ENCODE measurements at regions not wholly inside any gene's neighbourhood (a gene's known extent, or its start where the extent isn't known, plus 50 kb on each side); places are given as distances from the start of the nearest gene placed in this dataset.

DNA sequence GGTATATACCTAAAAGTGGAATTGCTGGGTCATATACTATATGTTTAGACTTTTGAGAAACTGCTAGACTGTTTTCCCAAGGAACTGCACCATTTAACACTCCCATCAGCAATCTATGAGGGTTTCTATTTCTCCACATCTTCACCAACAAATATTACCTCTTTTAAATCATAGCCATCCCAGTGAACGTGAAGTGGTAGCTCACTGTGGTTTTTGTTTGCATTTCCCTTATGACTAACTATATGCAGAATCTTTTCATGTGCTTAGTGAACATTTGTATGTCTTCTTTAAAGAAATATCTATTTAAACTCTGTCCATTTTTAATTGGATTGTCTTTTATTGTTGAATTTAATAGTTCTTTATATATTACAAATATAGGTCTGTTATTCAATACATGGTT lies 115.8 kb upstream of the SEC61G start:
- Histone ChIP-seq H4K20me1 (ENCODE audit: low read depth, low read length) (no peaks in the 10 kb centered on the region; the same call in 1 of the 2 replicates), H3K4me3 (ENCODE audit: insufficient read depth, low read length, poor library complexity, severe bottlenecking) (no peak overlapping the region), H3F3A (ENCODE audit: insufficient read depth) (no peaks in the 10 kb centered on the region), H3K27ac (ENCODE audit: low read depth, low read length) (no peak overlapping the region), H3K4me2 (ENCODE audit: low read depth, low read length, poor library complexity, severe bottlenecking) (no peak overlapping the region), H3K9me3 (ENCODE audit: insufficient read depth, low read length) (no peaks in the 10 kb centered on the region), H3K27me3 (ENCODE audit: low read length) (no peaks in the 10 kb centered on the region), H3K9ac (ENCODE audit: low read length) (no peak overlapping the region), H2AFZ (ENCODE audit: low read depth, low read length, severe bottlenecking) (no peak overlapping the region), H3K9me2 (replicated peaks; ENCODE audit: insufficient read depth, low read length) (no peaks in the 10 kb centered on the region; the same call in 1 of the 2 replicates), H3K36me3 (ENCODE audit: low read length) (peaks cover 2% of the 10 kb centered on the region; the same call in 1 of the 2 replicates), H3K79me2 (ENCODE audit: insufficient read depth, low read length) (no peaks in the 10 kb centered on the region)
- TF ChIP-seq, protein P1, sequence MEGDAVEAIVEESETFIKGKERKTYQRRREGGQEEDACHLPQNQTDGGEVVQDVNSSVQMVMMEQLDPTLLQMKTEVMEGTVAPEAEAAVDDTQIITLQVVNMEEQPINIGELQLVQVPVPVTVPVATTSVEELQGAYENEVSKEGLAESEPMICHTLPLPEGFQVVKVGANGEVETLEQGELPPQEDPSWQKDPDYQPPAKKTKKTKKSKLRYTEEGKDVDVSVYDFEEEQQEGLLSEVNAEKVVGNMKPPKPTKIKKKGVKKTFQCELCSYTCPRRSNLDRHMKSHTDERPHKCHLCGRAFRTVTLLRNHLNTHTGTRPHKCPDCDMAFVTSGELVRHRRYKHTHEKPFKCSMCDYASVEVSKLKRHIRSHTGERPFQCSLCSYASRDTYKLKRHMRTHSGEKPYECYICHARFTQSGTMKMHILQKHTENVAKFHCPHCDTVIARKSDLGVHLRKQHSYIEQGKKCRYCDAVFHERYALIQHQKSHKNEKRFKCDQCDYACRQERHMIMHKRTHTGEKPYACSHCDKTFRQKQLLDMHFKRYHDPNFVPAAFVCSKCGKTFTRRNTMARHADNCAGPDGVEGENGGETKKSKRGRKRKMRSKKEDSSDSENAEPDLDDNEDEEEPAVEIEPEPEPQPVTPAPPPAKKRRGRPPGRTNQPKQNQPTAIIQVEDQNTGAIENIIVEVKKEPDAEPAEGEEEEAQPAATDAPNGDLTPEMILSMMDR (IDR thresholded peaks at IDR 0.05; ENCODE audit: insufficient read depth, low read length, poor library complexity, severe bottlenecking): no peak

DNA sequence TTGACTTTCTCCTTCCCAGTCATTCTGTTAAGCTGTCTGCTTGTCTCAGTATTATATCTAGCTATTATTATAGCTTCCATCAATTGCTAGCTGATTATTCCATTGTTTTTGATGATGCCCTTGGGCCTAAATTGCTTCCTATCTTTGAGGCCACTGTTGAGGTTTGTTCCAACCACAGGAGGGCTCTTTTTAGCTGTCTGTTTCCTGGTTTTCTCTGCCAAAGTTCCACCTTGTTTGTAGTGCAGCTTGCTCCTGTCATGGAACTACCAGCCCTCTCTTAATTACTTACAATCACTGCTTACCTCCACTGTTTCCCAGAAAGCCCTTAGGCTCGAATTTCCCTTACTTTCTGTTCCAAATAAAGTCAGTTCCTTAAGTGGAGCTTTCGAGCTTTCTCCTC lies 118.7 kb upstream of the SEC61G start:
- TF ChIP-seq, protein P1 (IDR thresholded peaks at IDR 0.05; ENCODE audit: insufficient read depth, low read length, poor library complexity, severe bottlenecking): no peak
- TF ChIP-seq EZH2phosphoT487 (conservative IDR thresholded peaks at IDR 0.05; ENCODE audit: low read length): no peak
- Histone ChIP-seq H2AFZ (ENCODE audit: low read depth, low read length, severe bottlenecking) (no peak overlapping the region), H3K36me3 (ENCODE audit: low read length) (no peaks in the 10 kb centered on the region; the same call in 1 of the 2 replicates), H3K27ac (ENCODE audit: low read depth, low read length) (no peak overlapping the region), H3K4me3 (ENCODE audit: insufficient read depth, low read length, poor library complexity, severe bottlenecking) (no peak overlapping the region), H3K9me3 (ENCODE audit: insufficient read depth, low read length) (no peaks in the 10 kb centered on the region), H3K79me2 (ENCODE audit: insufficient read depth, low read length) (no peaks in the 10 kb centered on the region), H4K20me1 (ENCODE audit: low read depth, low read length) (no peaks in the 10 kb centered on the region; the same call in 1 of the 2 replicates), H3K9me2 (replicated peaks; ENCODE audit: insufficient read depth, low read length) (no peaks in the 10 kb centered on the region; the same call in 1 of the 2 replicates), H3K9ac (ENCODE audit: low read length) (no peak overlapping the region), H3K27me3 (ENCODE audit: low read length) (no peaks in the 10 kb centered on the region), H3K4me2 (ENCODE audit: low read depth, low read length, poor library complexity, severe bottlenecking) (no peak overlapping the region), H3F3A (ENCODE audit: insufficient read depth) (no peaks in the 10 kb centered on the region)

DNA sequence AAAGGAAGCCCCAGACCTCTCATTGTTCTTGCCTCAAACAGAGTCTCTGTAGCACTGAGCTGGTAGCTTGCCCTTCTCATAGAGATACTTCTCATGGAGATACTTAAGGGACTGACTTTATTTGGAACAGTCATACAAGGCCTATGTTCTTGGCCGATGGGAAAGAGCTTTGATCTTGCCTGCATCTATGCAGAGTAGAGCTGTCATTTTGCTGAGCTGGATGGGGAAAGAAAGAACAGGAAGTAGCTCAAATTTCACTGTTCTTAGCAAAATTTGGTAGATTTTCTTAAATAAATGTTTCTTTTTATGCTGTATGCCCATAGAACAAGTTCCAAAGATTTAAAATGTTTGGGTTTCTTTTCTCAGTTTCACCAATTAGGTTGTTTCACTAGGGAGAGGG lies 119.3 kb upstream of the SEC61G start:
- Histone ChIP-seq H3K9me3 (ENCODE audit: insufficient read depth, low read length) (no peaks in the 10 kb centered on the region), H3K79me2 (ENCODE audit: insufficient read depth, low read length) (no peaks in the 10 kb centered on the region), H3K4me2 (ENCODE audit: low read depth, low read length, poor library complexity, severe bottlenecking) (no peak overlapping the region), H4K20me1 (ENCODE audit: low read depth, low read length) (no peaks in the 10 kb centered on the region; the same call in 1 of the 2 replicates), H3K9me2 (replicated peaks; ENCODE audit: insufficient read depth, low read length) (no peaks in the 10 kb centered on the region), H3K4me3 (ENCODE audit: insufficient read depth, low read length, poor library complexity, severe bottlenecking) (no peak overlapping the region), H3K27me3 (ENCODE audit: low read length) (no peaks in the 10 kb centered on the region), H3F3A (ENCODE audit: insufficient read depth) (no peaks in the 10 kb centered on the region), H3K9ac (ENCODE audit: low read length) (no peak overlapping the region), H3K27ac (ENCODE audit: low read depth, low read length) (no peak overlapping the region), H2AFZ (ENCODE audit: low read depth, low read length, severe bottlenecking) (no peak overlapping the region), H3K36me3 (ENCODE audit: low read length) (no peaks in the 10 kb centered on the region; the same call in 1 of the 2 replicates)
- TF ChIP-seq, protein P1 (IDR thresholded peaks at IDR 0.05; ENCODE audit: insufficient read depth, low read length, poor library complexity, severe bottlenecking): no peak
- TF ChIP-seq EZH2phosphoT487 (conservative IDR thresholded peaks at IDR 0.05; ENCODE audit: low read length): no peak

All from SU-DHL-6 (cell line).